ENCODE measurements at regions not wholly inside any gene's neighbourhood (a gene's known extent, or its start where the extent isn't known, plus 50 kb on each side); places are given as distances from the start of the nearest gene placed in this dataset.

DNA sequence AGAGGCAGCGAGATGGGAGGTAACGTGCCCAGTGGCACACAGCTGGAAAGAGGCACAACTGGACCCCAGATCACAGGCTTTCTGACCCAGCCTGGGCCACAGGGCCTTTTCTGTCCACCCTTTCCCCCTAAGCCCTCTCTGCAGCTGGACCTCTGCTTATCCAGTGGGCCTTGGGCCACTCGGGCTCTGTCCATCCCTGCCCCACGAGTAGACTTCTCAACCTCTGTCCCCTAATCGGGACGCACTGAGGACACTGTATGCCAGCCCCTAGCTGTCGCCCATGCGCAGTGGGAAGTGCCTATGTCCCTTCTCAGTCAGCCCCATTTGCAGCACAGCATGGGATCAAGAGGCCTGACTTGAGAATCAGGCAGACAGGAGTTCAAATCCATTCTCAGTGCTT, 65.6 kb upstream of the NEURL1B start:
- no peak for FAIRE-seq
- SMC1A ChIA-PET (ENCODE audit: uncharacterized antibody, unreplicated experiment) = no interaction called here
- Histone ChIP-seq H3K27ac (ENCODE audit: control insufficient read depth, insufficient read depth) (no peak overlapping the region), H3K9ac (ENCODE audit: control insufficient read depth, insufficient read depth, low read length) (no peak overlapping the region), H3K27me3 (replicated peaks in 1 of 2; ENCODE audit: control insufficient read depth in 2 of 2, insufficient read depth in 2 of 2, low read length in 1 of 2) (no peaks in the 10 kb centered on the region; a peak in 2 of 4 replicates), H3K4me1 (ENCODE audit: control insufficient read depth, insufficient read depth, low read length) (no peaks in the 10 kb centered on the region), H3K79me2 (ENCODE audit: control insufficient read depth, insufficient read depth, low read length) (no peaks in the 10 kb centered on the region), H3K4me2 (ENCODE audit: control insufficient read depth, insufficient read depth) (no peak overlapping the region), H3K9me3 (replicated peaks; ENCODE audit: control insufficient read depth, insufficient read depth, low read length) (no peaks in the 10 kb centered on the region), H2AFZ (ENCODE audit: control insufficient read depth, low read depth, low read length) (no peak overlapping the region), H3K4me3 (no peak overlapping the region), H3K36me3 (ENCODE audit: control insufficient read depth in 2 of 2, insufficient read depth in 2 of 2, low read length in 1 of 2) (no peaks in the 10 kb centered on the region), H4K20me1 (ENCODE audit: control insufficient read depth, insufficient read depth) (no peaks in the 10 kb centered on the region)
- RAD21 ChIA-PET (ENCODE audit: unreplicated experiment) = no interaction called here
- no peak for DNase-seq (ENCODE audit: low read depth, low spot score)
- TF ChIP-seq EED (IDR thresholded peaks at IDR 0.05; ENCODE audit: low read depth) (no peak), SMC3 (IDR thresholded peaks at IDR 0.05; ENCODE audit: borderline replicate concordance, low read length) (no peak), EZH2 (IDR thresholded peaks at IDR 0.05; ENCODE audit: borderline replicate concordance, control insufficient read depth, low read depth, low read length) (no peak)
- in situ Hi-C loops (cut with MboI) = no loop called here
- BruUV-seq (replicated peaks) = no TSS peak
- intact Hi-C loops (cut with micrococcal nuclease; ENCODE audit: unreplicated experiment) = no loop called here
- CTCF ChIA-PET = no interaction called here
- POLR2A ChIA-PET = no interaction called here
- no peak for ATAC-seq
- WGBS (ENCODE audit: insufficient coverage, insufficient replicate concordance, low lambda C conversion rate, missing lambda C conversion rate) = 30% methylated on average over 8 of the region's 8 CpGs

- H3K27ac ChIP-seq (ENCODE audit: control insufficient read depth, insufficient read depth) = no peak overlapping the region
- ChIA-PET RAD21 (ENCODE audit: unreplicated experiment) (no interaction called here), POLR2A (no interaction called here), SMC1A (ENCODE audit: uncharacterized antibody, unreplicated experiment) (no interaction called here), CTCF (no interaction called here)
- H3K27me3 ChIP-seq (replicated peaks in 1 of 2; ENCODE audit: control insufficient read depth in 2 of 2, insufficient read depth in 2 of 2, low read length in 1 of 2) = no peaks in the 10 kb centered on the region; a peak in 2 of 4 replicates
- H3K4me2 ChIP-seq (ENCODE audit: control insufficient read depth, insufficient read depth) = no peak overlapping the region
- no peaks in the 10 kb centered on the region for H3K9me3 ChIP-seq (replicated peaks; ENCODE audit: control insufficient read depth, insufficient read depth, low read length)
- H3K36me3 ChIP-seq (ENCODE audit: control insufficient read depth in 2 of 2, insufficient read depth in 2 of 2, low read length in 1 of 2) = no peaks in the 10 kb centered on the region
- in situ Hi-C loops (cut with MboI) (no loop called here), intact Hi-C loops (cut with micrococcal nuclease; ENCODE audit: unreplicated experiment) (no loop called here)
- H3K79me2 ChIP-seq (ENCODE audit: control insufficient read depth, insufficient read depth, low read length) = no peaks in the 10 kb centered on the region
- FAIRE-seq = no peak
- H3K9ac ChIP-seq (ENCODE audit: control insufficient read depth, insufficient read depth, low read length) = no peak overlapping the region
- H4K20me1 ChIP-seq (ENCODE audit: control insufficient read depth, insufficient read depth) = no peaks in the 10 kb centered on the region
- no peak for ATAC-seq
- no peak for DNase-seq (ENCODE audit: low read depth, low spot score)
- no peak overlapping the region for H3K4me3 ChIP-seq
- 0% methylated on average over 3 of the region's 3 CpGs for WGBS (ENCODE audit: insufficient coverage, insufficient replicate concordance, low lambda C conversion rate, missing lambda C conversion rate)
- no TSS peak for BruUV-seq (replicated peaks)
- no peaks in the 10 kb centered on the region for H3K4me1 ChIP-seq (ENCODE audit: control insufficient read depth, insufficient read depth, low read length)
- no peak overlapping the region for H2AFZ ChIP-seq (ENCODE audit: control insufficient read depth, low read depth, low read length)
- TF ChIP-seq EZH2 (IDR thresholded peaks at IDR 0.05; ENCODE audit: borderline replicate concordance, control insufficient read depth, low read depth, low read length) (no peak), BMI1 (IDR thresholded peaks at IDR 0.05; ENCODE audit: borderline replicate concordance) (no peak), ESRRA (IDR thresholded peaks at IDR 0.05; ENCODE audit: low read length) (no peak), REST (IDR thresholded peaks at IDR 0.05; ENCODE audit: low read depth, low read length) (no peak), FOS (IDR thresholded peaks at IDR 0.05; ENCODE audit: borderline replicate concordance, extremely low read depth, insufficient read length) (no peak), HDAC2 (IDR thresholded peaks at IDR 0.05) (no peak), ZNF24 (IDR thresholded peaks at IDR 0.05) (no peak), CHD4 (IDR thresholded peaks at IDR 0.05) (no peak)
- TF ChIP-seq, protein P1, sequence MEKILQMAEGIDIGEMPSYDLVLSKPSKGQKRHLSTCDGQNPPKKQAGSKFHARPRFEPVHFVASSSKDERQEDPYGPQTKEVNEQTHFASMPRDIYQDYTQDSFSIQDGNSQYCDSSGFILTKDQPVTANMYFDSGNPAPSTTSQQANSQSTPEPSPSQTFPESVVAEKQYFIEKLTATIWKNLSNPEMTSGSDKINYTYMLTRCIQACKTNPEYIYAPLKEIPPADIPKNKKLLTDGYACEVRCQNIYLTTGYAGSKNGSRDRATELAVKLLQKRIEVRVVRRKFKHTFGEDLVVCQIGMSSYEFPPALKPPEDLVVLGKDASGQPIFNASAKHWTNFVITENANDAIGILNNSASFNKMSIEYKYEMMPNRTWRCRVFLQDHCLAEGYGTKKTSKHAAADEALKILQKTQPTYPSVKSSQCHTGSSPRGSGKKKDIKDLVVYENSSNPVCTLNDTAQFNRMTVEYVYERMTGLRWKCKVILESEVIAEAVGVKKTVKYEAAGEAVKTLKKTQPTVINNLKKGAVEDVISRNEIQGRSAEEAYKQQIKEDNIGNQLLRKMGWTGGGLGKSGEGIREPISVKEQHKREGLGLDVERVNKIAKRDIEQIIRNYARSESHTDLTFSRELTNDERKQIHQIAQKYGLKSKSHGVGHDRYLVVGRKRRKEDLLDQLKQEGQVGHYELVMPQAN (conservative IDR thresholded peaks at IDR 0.05) = no peak
- TF ChIP-seq, protein P2, sequence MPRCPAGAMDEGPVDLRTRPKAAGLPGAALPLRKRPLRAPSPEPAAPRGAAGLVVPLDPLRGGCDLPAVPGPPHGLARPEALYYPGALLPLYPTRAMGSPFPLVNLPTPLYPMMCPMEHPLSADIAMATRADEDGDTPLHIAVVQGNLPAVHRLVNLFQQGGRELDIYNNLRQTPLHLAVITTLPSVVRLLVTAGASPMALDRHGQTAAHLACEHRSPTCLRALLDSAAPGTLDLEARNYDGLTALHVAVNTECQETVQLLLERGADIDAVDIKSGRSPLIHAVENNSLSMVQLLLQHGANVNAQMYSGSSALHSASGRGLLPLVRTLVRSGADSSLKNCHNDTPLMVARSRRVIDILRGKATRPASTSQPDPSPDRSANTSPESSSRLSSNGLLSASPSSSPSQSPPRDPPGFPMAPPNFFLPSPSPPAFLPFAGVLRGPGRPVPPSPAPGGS (IDR thresholded peaks at IDR 0.05; ENCODE audit: borderline replicate concordance, insufficient read depth, low read depth, low read length, poor library complexity, severe bottlenecking) = no peak
Observed at GRCh38 chr5:172574871-172575223, 66.2 kb upstream of the NEURL1B start.

Measured in GM12878 (cell line).